Peyer's patch (tissue), 4 donors: ENCODE measurements at regions not wholly inside any gene's neighbourhood (a gene's known extent, or its start where the extent isn't known, plus 50 kb on each side); places are given as distances from the start of the nearest gene placed in this dataset.

Experiments used
- POLR2A ChIP-seq, 2 donors: fragments of 450-650 bp; IDR thresholded peaks; one replicate each; pipeline ENCODE4 v1.5.1; 2017; ENCODE audit warnings: antibody characterized with exemption in 2 of 2, mild to moderate bottlenecking in 2 of 2, moderate library complexity in 2 of 2
- TF ChIP-seq, protein P1 (sequence below), 6 experiments: fragments of 450-650 bp in 4 of 6; fragments of 200-600 bp in 2 of 6; sonication (generic) in 1 of 6; IDR thresholded peaks; one replicate each; pipeline ENCODE4 v1.5.1; 2017 to 2019; ENCODE audit warnings: antibody characterized with exemption in 6 of 6, mild to moderate bottlenecking in 3 of 6, moderate library complexity in 1 of 6

DNA sequence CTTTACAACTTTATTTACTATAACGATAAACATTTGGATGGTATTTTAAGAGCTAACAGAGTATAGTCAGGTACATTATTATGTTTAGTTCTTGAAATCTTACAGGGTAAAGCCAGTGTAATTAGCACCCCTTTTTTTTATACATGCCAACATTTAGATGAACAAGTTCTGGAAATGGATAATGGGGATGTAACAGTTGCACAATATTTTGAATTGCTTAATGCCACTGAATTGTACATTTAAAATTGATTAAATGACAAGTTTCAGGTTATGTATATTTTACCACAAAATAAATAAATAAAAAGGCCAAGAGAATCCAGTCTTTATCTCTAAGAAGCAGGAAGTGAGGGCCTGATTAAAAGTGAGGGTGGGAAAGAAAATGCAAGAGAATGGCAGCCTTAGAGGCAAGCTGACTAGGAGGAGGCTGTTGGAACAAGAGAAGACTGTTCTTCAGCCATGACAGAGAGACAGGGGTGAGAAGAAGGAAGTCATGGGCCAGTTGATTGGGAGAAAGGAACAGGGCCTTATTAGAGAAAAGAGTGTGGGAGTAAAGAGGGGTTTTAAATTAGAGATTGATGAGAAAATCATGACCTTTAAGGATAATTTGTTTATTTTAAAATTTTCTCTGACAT lies 49.9 kb upstream of the TNFSF18 start:
- TF ChIP-seq, protein P1, sequence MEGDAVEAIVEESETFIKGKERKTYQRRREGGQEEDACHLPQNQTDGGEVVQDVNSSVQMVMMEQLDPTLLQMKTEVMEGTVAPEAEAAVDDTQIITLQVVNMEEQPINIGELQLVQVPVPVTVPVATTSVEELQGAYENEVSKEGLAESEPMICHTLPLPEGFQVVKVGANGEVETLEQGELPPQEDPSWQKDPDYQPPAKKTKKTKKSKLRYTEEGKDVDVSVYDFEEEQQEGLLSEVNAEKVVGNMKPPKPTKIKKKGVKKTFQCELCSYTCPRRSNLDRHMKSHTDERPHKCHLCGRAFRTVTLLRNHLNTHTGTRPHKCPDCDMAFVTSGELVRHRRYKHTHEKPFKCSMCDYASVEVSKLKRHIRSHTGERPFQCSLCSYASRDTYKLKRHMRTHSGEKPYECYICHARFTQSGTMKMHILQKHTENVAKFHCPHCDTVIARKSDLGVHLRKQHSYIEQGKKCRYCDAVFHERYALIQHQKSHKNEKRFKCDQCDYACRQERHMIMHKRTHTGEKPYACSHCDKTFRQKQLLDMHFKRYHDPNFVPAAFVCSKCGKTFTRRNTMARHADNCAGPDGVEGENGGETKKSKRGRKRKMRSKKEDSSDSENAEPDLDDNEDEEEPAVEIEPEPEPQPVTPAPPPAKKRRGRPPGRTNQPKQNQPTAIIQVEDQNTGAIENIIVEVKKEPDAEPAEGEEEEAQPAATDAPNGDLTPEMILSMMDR (IDR thresholded peaks at IDR 0.05) = no peak
- no peak for TF ChIP-seq POLR2A (IDR thresholded peaks at IDR 0.05)
